ENCODE measurements at regions not wholly inside any gene's neighbourhood (a gene's known extent, or its start where the extent isn't known, plus 50 kb on each side); places are given as distances from the start of the nearest gene placed in this dataset.

GRCh38 chr5:171622010-171622409 is 163.6 kb upstream of the SMIM23 start:
- TF ChIP-seq CTCF (IDR thresholded peaks at IDR 0.05; ENCODE audit: control extremely low read depth in 1 of 3, insufficient read depth in 1 of 3, low read depth in 1 of 3, low read length in 3 of 3): no peak
- TF ChIP-seq JUN (IDR thresholded peaks at IDR 0.05; ENCODE audit: low read depth, low read length): no peak
- no peak for TF ChIP-seq EGR1 (IDR thresholded peaks at IDR 0.05; ENCODE audit: borderline replicate concordance, low read depth, low read length)

Measured in H1 (cell line).